ENCODE measurements at regions not wholly inside any gene's neighbourhood (a gene's known extent, or its start where the extent isn't known, plus 50 kb on each side); places are given as distances from the start of the nearest gene placed in this dataset.

GRCh38 chr3:40858364-40859115 is 333.8 kb downstream of the ZNF621 start:
- H3K27me3 ChIP-seq (ENCODE audit: control insufficient read depth, insufficient read depth, low read length): no peaks in the 10 kb centered on the region
- H3K4me3 ChIP-seq (ENCODE audit: low read length): no peak overlapping the region
- no peak overlapping the region for H3K27ac ChIP-seq (ENCODE audit: low read depth, low read length)

GRCh38 chr3:40862946-40863345 is 336.4 kb upstream of the CTNNB1 start:
- no peaks in the 10 kb centered on the region for H3K4me1 ChIP-seq (ENCODE audit: control insufficient read depth, insufficient read depth, low read length)
- no peak overlapping the region for H3K4me3 ChIP-seq (ENCODE audit: low read length)
- H3K36me3 ChIP-seq (ENCODE audit: control insufficient read depth, insufficient read depth, low read length): no peaks in the 10 kb centered on the region
- no peak overlapping the region for H3K9ac ChIP-seq (ENCODE audit: low read length)
- no peak overlapping the region for H3K27ac ChIP-seq (ENCODE audit: low read depth, low read length)
- H3K27me3 ChIP-seq (ENCODE audit: control insufficient read depth, insufficient read depth, low read length): no peaks in the 10 kb centered on the region

More at GRCh38 chr3:40858364-40859115, 333.8 kb downstream of the ZNF621 start:
- Histone ChIP-seq H3K4me1 (ENCODE audit: control insufficient read depth, insufficient read depth, low read length) (no peaks in the 10 kb centered on the region), H3K9ac (ENCODE audit: low read length) (no peak overlapping the region), H3K36me3 (ENCODE audit: control insufficient read depth, insufficient read depth, low read length) (no peaks in the 10 kb centered on the region)

GRCh38 chr3:40864146-40864782 is 335.0 kb upstream of the CTNNB1 start:
- H3K4me3 ChIP-seq (ENCODE audit: low read length): no peak overlapping the region
- H3K36me3 ChIP-seq (ENCODE audit: control insufficient read depth, insufficient read depth, low read length): no peaks in the 10 kb centered on the region
- H3K27ac ChIP-seq (ENCODE audit: low read depth, low read length): no peak overlapping the region
- H3K4me1 ChIP-seq (ENCODE audit: control insufficient read depth, insufficient read depth, low read length): no peaks in the 10 kb centered on the region
- no peaks in the 10 kb centered on the region for H3K27me3 ChIP-seq (ENCODE audit: control insufficient read depth, insufficient read depth, low read length)
- no peak overlapping the region for H3K9ac ChIP-seq (ENCODE audit: low read length)

- H3K36me3 ChIP-seq (ENCODE audit: control insufficient read depth, insufficient read depth, low read length): no peaks in the 10 kb centered on the region
- no peak overlapping the region for H3K27ac ChIP-seq (ENCODE audit: low read depth, low read length)
- no peak overlapping the region for H3K4me3 ChIP-seq (ENCODE audit: low read length)
- H3K27me3 ChIP-seq (ENCODE audit: control insufficient read depth, insufficient read depth, low read length): no peaks in the 10 kb centered on the region
- no peak overlapping the region for H3K9ac ChIP-seq (ENCODE audit: low read length)
- H3K4me1 ChIP-seq (ENCODE audit: control insufficient read depth, insufficient read depth, low read length): no peaks in the 10 kb centered on the region
Measured at GRCh38 chr3:40864915-40865314, 334.4 kb upstream of the CTNNB1 start.

- Histone ChIP-seq H3K4me3 (ENCODE audit: low read length) (no peak overlapping the region), H3K36me3 (ENCODE audit: control insufficient read depth, insufficient read depth, low read length) (no peaks in the 10 kb centered on the region), H3K27ac (ENCODE audit: low read depth, low read length) (no peak overlapping the region), H3K27me3 (ENCODE audit: control insufficient read depth, insufficient read depth, low read length) (no peaks in the 10 kb centered on the region), H3K4me1 (ENCODE audit: control insufficient read depth, insufficient read depth, low read length) (no peaks in the 10 kb centered on the region), H3K9ac (ENCODE audit: low read length) (no peak overlapping the region)
Measured at GRCh38 chr3:40867797-40868196, 331.5 kb upstream of the CTNNB1 start.

GRCh38 chr3:40869013-40869412 is 330.3 kb upstream of the CTNNB1 start:
- Histone ChIP-seq H3K4me1 (ENCODE audit: control insufficient read depth, insufficient read depth, low read length) (no peaks in the 10 kb centered on the region), H3K27me3 (ENCODE audit: control insufficient read depth, insufficient read depth, low read length) (no peaks in the 10 kb centered on the region), H3K36me3 (ENCODE audit: control insufficient read depth, insufficient read depth, low read length) (no peaks in the 10 kb centered on the region), H3K27ac (ENCODE audit: low read depth, low read length) (no peak overlapping the region), H3K4me3 (ENCODE audit: low read length) (no peak overlapping the region), H3K9ac (ENCODE audit: low read length) (no peak overlapping the region)

GRCh38 chr3:40869939-40870338 is 329.4 kb upstream of the CTNNB1 start:
- Histone ChIP-seq H3K4me1 (ENCODE audit: control insufficient read depth, insufficient read depth, low read length) (no peaks in the 10 kb centered on the region), H3K27me3 (ENCODE audit: control insufficient read depth, insufficient read depth, low read length) (no peaks in the 10 kb centered on the region), H3K4me3 (ENCODE audit: low read length) (no peak overlapping the region), H3K9ac (ENCODE audit: low read length) (no peak overlapping the region), H3K36me3 (ENCODE audit: control insufficient read depth, insufficient read depth, low read length) (no peaks in the 10 kb centered on the region), H3K27ac (ENCODE audit: low read depth, low read length) (no peak overlapping the region)

- Histone ChIP-seq H3K36me3 (ENCODE audit: control insufficient read depth, insufficient read depth, low read length) (no peaks in the 10 kb centered on the region), H3K4me3 (ENCODE audit: low read length) (no peak overlapping the region), H3K27me3 (ENCODE audit: control insufficient read depth, insufficient read depth, low read length) (no peaks in the 10 kb centered on the region), H3K27ac (ENCODE audit: low read depth, low read length) (no peak overlapping the region), H3K9ac (ENCODE audit: low read length) (no peak overlapping the region), H3K4me1 (ENCODE audit: control insufficient read depth, insufficient read depth, low read length) (no peaks in the 10 kb centered on the region)
Measured at GRCh38 chr3:40871394-40871793, 327.9 kb upstream of the CTNNB1 start.

GRCh38 chr3:40872258-40872920 is 326.9 kb upstream of the CTNNB1 start:
- no peaks in the 10 kb centered on the region for H3K36me3 ChIP-seq (ENCODE audit: control insufficient read depth, insufficient read depth, low read length)
- no peak overlapping the region for H3K27ac ChIP-seq (ENCODE audit: low read depth, low read length)
- H3K4me3 ChIP-seq (ENCODE audit: low read length): no peak overlapping the region
- H3K9ac ChIP-seq (ENCODE audit: low read length): no peak overlapping the region
- peaks cover 2% of the 10 kb centered on the region for H3K4me1 ChIP-seq (ENCODE audit: control insufficient read depth, insufficient read depth, low read length)
- no peaks in the 10 kb centered on the region for H3K27me3 ChIP-seq (ENCODE audit: control insufficient read depth, insufficient read depth, low read length)

GRCh38 chr3:40873476-40873875 is 325.8 kb upstream of the CTNNB1 start:
- H3K27ac ChIP-seq (ENCODE audit: low read depth, low read length): no peak overlapping the region
- peaks cover 11% of the 10 kb centered on the region for H3K4me1 ChIP-seq (ENCODE audit: control insufficient read depth, insufficient read depth, low read length)
- no peaks in the 10 kb centered on the region for H3K27me3 ChIP-seq (ENCODE audit: control insufficient read depth, insufficient read depth, low read length)
- no peaks in the 10 kb centered on the region for H3K36me3 ChIP-seq (ENCODE audit: control insufficient read depth, insufficient read depth, low read length)
- H3K9ac ChIP-seq (ENCODE audit: low read length): no peak overlapping the region
- H3K4me3 ChIP-seq (ENCODE audit: low read length): no peak overlapping the region

- Histone ChIP-seq H3K27ac (ENCODE audit: low read depth, low read length) (no peak overlapping the region), H3K27me3 (ENCODE audit: control insufficient read depth, insufficient read depth, low read length) (no peaks in the 10 kb centered on the region), H3K4me3 (ENCODE audit: low read length) (no peak overlapping the region), H3K36me3 (ENCODE audit: control insufficient read depth, insufficient read depth, low read length) (no peaks in the 10 kb centered on the region), H3K9ac (ENCODE audit: low read length) (no peak overlapping the region), H3K4me1 (ENCODE audit: control insufficient read depth, insufficient read depth, low read length) (peaks cover 16% of the 10 kb centered on the region)
Measured at GRCh38 chr3:40873934-40874699, 325.2 kb upstream of the CTNNB1 start.

GRCh38 chr3:40875581-40875980 is 323.7 kb upstream of the CTNNB1 start:
- Histone ChIP-seq H3K36me3 (ENCODE audit: control insufficient read depth, insufficient read depth, low read length) (no peaks in the 10 kb centered on the region), H3K9ac (ENCODE audit: low read length) (no peak overlapping the region), H3K27me3 (ENCODE audit: control insufficient read depth, insufficient read depth, low read length) (no peaks in the 10 kb centered on the region), H3K4me3 (ENCODE audit: low read length) (no peak overlapping the region), H3K4me1 (ENCODE audit: control insufficient read depth, insufficient read depth, low read length) (peaks cover 16% of the 10 kb centered on the region), H3K27ac (ENCODE audit: low read depth, low read length) (no peak overlapping the region)
